ENCODE measurements at regions not wholly inside any gene's neighbourhood (a gene's known extent, or its start where the extent isn't known, plus 50 kb on each side); places are given as distances from the start of the nearest gene placed in this dataset.

- no peak for TF ChIP-seq ZNF318 (CRISPR knock-in tag; IDR thresholded peaks at IDR 0.05)
- 0 out of 2 replicates have a peak, but pooled peaks have one; percentile 88 for TF ChIP-seq CENPBD1 (CRISPR knock-in tag; IDR thresholded peaks at IDR 0.05; ENCODE audit: borderline replicate concordance, low read depth)
- TF ChIP-seq SOX13 (IDR thresholded peaks at IDR 0.05) = peak; percentile 94
- peak in 1 of 2 experiments; percentile 99; a peak in 2 of 4 replicates for TF ChIP-seq SOX13 (CRISPR knock-in tag; conservative IDR thresholded peaks at IDR 0.05 in 1 of 2, IDR thresholded peaks at IDR 0.05 in 1 of 2)
- no peak for TF ChIP-seq BHLHE40 (IDR thresholded peaks at IDR 0.05; ENCODE audit: low read length)
- peak; percentile 96 for TF ChIP-seq DPF2 (CRISPR knock-in tag; IDR thresholded peaks at IDR 0.05; ENCODE audit: borderline replicate concordance, low read depth)
- TF ChIP-seq ZSCAN21 (CRISPR knock-in tag; IDR thresholded peaks at IDR 0.05; ENCODE audit: borderline replicate concordance) = 0 out of 2 replicates have a peak, but pooled peaks have one; percentile 61
- TF ChIP-seq ZNF207 (IDR thresholded peaks at IDR 0.05; ENCODE audit: borderline replicate concordance) = no peak
- TF ChIP-seq FOSL2 (CRISPR knock-in tag; IDR thresholded peaks at IDR 0.05) = peak; percentile 80
- TF ChIP-seq MTA3 (CRISPR knock-in tag; IDR thresholded peaks at IDR 0.05) = no peak
- 0 out of 2 replicates have a peak, but pooled peaks have one; percentile 32 for TF ChIP-seq STAT5B (CRISPR knock-in tag; IDR thresholded peaks at IDR 0.05)
- peak; percentile 98 for TF ChIP-seq HOXA5 (CRISPR knock-in tag; IDR thresholded peaks at IDR 0.05)
- no peak for TF ChIP-seq NR3C1 (CRISPR knock-in tag; IDR thresholded peaks at IDR 0.05)
- TF ChIP-seq CBX1 (IDR thresholded peaks at IDR 0.05; ENCODE audit: low read depth) = no peak
- TF ChIP-seq U2AF1 (optimal IDR thresholded peaks at IDR 0.05; ENCODE audit: low read depth, low read length) = no peak
- TF ChIP-seq KDM4B (CRISPR knock-in tag; IDR thresholded peaks at IDR 0.05) = peak; percentile 38; the same call in 1 of the 2 replicates
- no peak for TF ChIP-seq E2F2 (CRISPR knock-in tag; IDR thresholded peaks at IDR 0.05; ENCODE audit: borderline replicate concordance)
- 0 out of 2 replicates have a peak, but pooled peaks have one; percentile 31 for TF ChIP-seq ZNF367 (CRISPR knock-in tag; IDR thresholded peaks at IDR 0.05; ENCODE audit: borderline replicate concordance)
- TF ChIP-seq KLF11 (CRISPR knock-in tag; IDR thresholded peaks at IDR 0.05) = peak; percentile 82
- TF ChIP-seq MIER3 (CRISPR knock-in tag; IDR thresholded peaks at IDR 0.05; ENCODE audit: borderline replicate concordance) = peak; percentile 91; the same call in 1 of the 2 replicates
- TF ChIP-seq ZIK1 (CRISPR knock-in tag; IDR thresholded peaks at IDR 0.05; ENCODE audit: borderline replicate concordance, low read depth) = 0 out of 2 replicates have a peak, but pooled peaks have one; percentile 58
Observed at GRCh38 chr2:215617060-215617824, 181.4 kb upstream of the FN1 start (continued).

All from HepG2 (cell line).